K562 (cell line): ENCODE measurements at regions not wholly inside any gene's neighbourhood (a gene's known extent, or its start where the extent isn't known, plus 50 kb on each side); places are given as distances from the start of the nearest gene placed in this dataset.
A peak's percentile ranks its signal among the peaks of the same experiment; 100 is the strongest.

Experiments
- ATAC-seq: fragments of 200-7000 bp; cut with Tn5 transposase; 3 replicates; pipeline ENCODE4 v1.9.1; 2020; ENCODE audit warnings: moderate library complexity
- BruUV-seq: library from RNA; stranded (reverse); fragments of 400-500 nt; replicated peaks from 2 replicates; lab custom pipeline; 2021; lab: Mats Ljungman, UMichigan
- CTCF ChIA-PET: fragments of 300-600 bp; formaldehyde crosslinking; extraction: SDS; loops from one replicate; lab custom pipeline; 2021; ENCODE audit warnings: low intra/inter-chr PET ratio; lab: Yijun Ruan, JAX
- POLR2A ChIA-PET: fragments of 300-600, 350-650 bp; sonication (Branson Sonifier 250); formaldehyde crosslinking; extraction: SDS; loops from one replicate; lab custom pipeline; 2021; ENCODE audit warnings: antibody characterized with exemption, inconsistent platforms; lab: Yijun Ruan, JAX
- DNase-seq, 4 experiments: peaks; one replicate each; pipeline versions ENCODE4 v3.0.0 to v3.0.0-alpha.2; 2011 to 2018; ENCODE audit warnings: low spot score in 3 of 4, mixed read lengths in 3 of 4; ENCODE audit errors: extremely low read depth in 1 of 4
- FAIRE-seq: peaks from 2 replicates; lab custom pipeline; 2011; peaks lifted over from hg19 to GRCh38; lab: Jason Lieb, UNC
- H2AFZ ChIP-seq: 2 replicates; pipeline ENCODE4 v1.6.0; 2011; ENCODE audit warnings: low read depth, low read length, control low read depth, inconsistent platforms
- H3K27ac ChIP-seq: fragments of 200-600 bp; 3 replicates; pipeline ENCODE4 v1.8.0; 2011; ENCODE audit warnings: low read depth, mild to moderate bottlenecking, control low read depth, inconsistent platforms, low read length, moderate library complexity, mixed read lengths; ENCODE audit errors: extremely low read depth
- H3K27me3 ChIP-seq, 2 experiments: fragments of 300-600 bp in 1 of 2; 2 replicates in 1 of 2; 3 replicates in 1 of 2; pipeline versions ENCODE4 v1.6.0 to v1.8.0; 2011; ENCODE audit warnings: inconsistent platforms in 2 of 2, low read length in 2 of 2, mild to moderate bottlenecking in 1 of 2, mixed read lengths in 1 of 2, moderate library complexity in 1 of 2; ENCODE audit not compliant: control insufficient read depth in 2 of 2, insufficient read depth in 2 of 2
- H3K36me3 ChIP-seq: fragments of 300-600 bp; 3 replicates; pipeline ENCODE4 v1.8.0; 2011; ENCODE audit warnings: mild to moderate bottlenecking, low read length, inconsistent platforms; ENCODE audit not compliant: control insufficient read depth, insufficient read depth
- H3K4me1 ChIP-seq, 2 experiments: fragments of 200-600 bp in 1 of 2; replicated peaks in 1 of 2; 2 replicates in 1 of 2; 3 replicates in 1 of 2; pipeline versions ENCODE4 v1.5.1 to v1.8.0; 2011; ENCODE audit warnings: inconsistent platforms in 2 of 2, low read length in 2 of 2, mild to moderate bottlenecking in 1 of 2, mixed read lengths in 1 of 2, moderate library complexity in 1 of 2; ENCODE audit not compliant: control insufficient read depth in 2 of 2, insufficient read depth in 2 of 2
- H3K4me2 ChIP-seq: 2 replicates; pipeline ENCODE4 v1.6.1; 2011; ENCODE audit warnings: low read length, control low read depth, inconsistent platforms, mixed read lengths; ENCODE audit not compliant: insufficient read depth
- H3K4me3 ChIP-seq: fragments of 200-600 bp; sonication (generic), shearing (Covaris generic); 2 replicates; pipeline ENCODE4 v1.5.1; 2016; ENCODE audit warnings: control low read depth, inconsistent platforms
- H3K79me2 ChIP-seq: fragments of 200-600 bp; 3 replicates; pipeline ENCODE4 v1.8.0; 2011; ENCODE audit warnings: low read length, inconsistent platforms; ENCODE audit not compliant: control insufficient read depth, insufficient read depth
- H3K9ac ChIP-seq, 2 experiments: 2 replicates each; pipeline versions ENCODE4 v1.6.0 to v1.6.1; 2011; ENCODE audit warnings: low read depth in 2 of 2, low read length in 2 of 2, control low read depth in 1 of 2, inconsistent platforms in 1 of 2, mild to moderate bottlenecking in 1 of 2, mixed read lengths in 1 of 2; ENCODE audit not compliant: insufficient read depth in 1 of 2
- H3K9me1 ChIP-seq: one replicate; pipeline ENCODE4 v1.6.0; 2011; ENCODE audit warnings: inconsistent platforms, mild to moderate bottlenecking, low read length, moderate library complexity; ENCODE audit not compliant: control insufficient read depth, insufficient read depth
- H3K9me3 ChIP-seq: replicated peaks from 2 replicates; pipeline ENCODE4 v1.5.1; 2011; ENCODE audit warnings: low read depth, low read length, inconsistent platforms; ENCODE audit not compliant: control insufficient read depth, insufficient read depth
- H4K20me1 ChIP-seq: replicated peaks from 2 replicates; pipeline ENCODE4 v1.6.1; 2011; ENCODE audit warnings: low read length, inconsistent platforms, mixed read lengths; ENCODE audit not compliant: control insufficient read depth, insufficient read depth
- CREB1 ChIP-seq, 2 experiments: sonication (generic) in 1 of 2; formaldehyde crosslinking in 1 of 2; IDR thresholded peaks; 2 replicates each; pipeline versions ENCODE4 v1.6.1 to v1.8.0; 2012 to 2022; ENCODE audit warnings: inconsistent platforms in 1 of 2, mild to moderate bottlenecking in 1 of 2, missing genetic modification reagents in 1 of 2, moderate library complexity in 1 of 2
- CREM ChIP-seq: IDR thresholded peaks from 2 replicates; pipeline ENCODE4 v1.6.1; 2014; ENCODE audit warnings: antibody characterized with exemption, low read depth
- HDAC1 ChIP-seq, 2 experiments: fragments of 450-650 bp; IDR thresholded peaks; 2 replicates each; pipeline ENCODE4 v1.6.1; 2016 to 2017; ENCODE audit warnings: inconsistent platforms in 1 of 2, mild to moderate bottlenecking in 1 of 2, moderate library complexity in 1 of 2
- HMGN3 ChIP-seq: IDR thresholded peaks from 2 replicates; pipeline ENCODE4 v1.6.1; 2011; ENCODE audit warnings: borderline replicate concordance, low read depth, mild to moderate bottlenecking, mixed read lengths, low read length; ENCODE audit not compliant: insufficient read length; ENCODE audit errors: extremely low read depth
- HOMEZ ChIP-seq: fragments of 250-450 bp; sonication (Bioruptor Pico); IDR thresholded peaks from 2 replicates; pipeline ENCODE4 v1.4.0; 2020; ENCODE audit warnings: mild to moderate bottlenecking, moderate library complexity
- KAT2B ChIP-seq: IDR thresholded peaks from one replicate; pipeline ENCODE4 v1.6.1; 2012; ENCODE audit warnings: low read depth, mild to moderate bottlenecking, control low read depth, inconsistent platforms, low read length, moderate library complexity
- MLX ChIP-seq, 2 experiments: fragments of 450-650 bp in 1 of 2; sonication (generic) in 1 of 2; formaldehyde crosslinking; conservative IDR thresholded peaks; 2 replicates each; pipeline versions ENCODE4 v1.4.0 to v1.8.1; 2020 to 2022; ENCODE audit warnings: mild to moderate bottlenecking in 1 of 2, missing genetic modification reagents in 1 of 2
- NR2C1 ChIP-seq, 2 experiments: fragments of 450-650 bp; IDR thresholded peaks; 2 replicates each; pipeline ENCODE4 v1.6.1; 2017; ENCODE audit warnings: mild to moderate bottlenecking in 2 of 2, antibody characterized with exemption in 1 of 2, inconsistent platforms in 1 of 2, missing compliant biosample characterization in 1 of 2, missing genetic modification characterization in 1 of 2
- NR4A1 ChIP-seq, 2 experiments: fragments of 250-450 bp in 1 of 2; fragments of 450-650 bp in 1 of 2; sonication (Bioruptor Pico) in 1 of 2; IDR thresholded peaks; 2 replicates each; pipeline versions ENCODE4 v1.4.0 to v1.6.1; 2016 to 2020; ENCODE audit warnings: mild to moderate bottlenecking in 2 of 2, missing compliant biosample characterization in 1 of 2, missing genetic modification characterization in 1 of 2, moderate library complexity in 1 of 2
- SMC3 ChIP-seq: conservative IDR thresholded peaks from 2 replicates; pipeline ENCODE4 v1.6.1; 2011; ENCODE audit warnings: low read depth, low read length, improper control_type of control experiment; ENCODE audit not compliant: insufficient read depth
- TAF9B ChIP-seq: fragments of 450-650 bp; IDR thresholded peaks from 2 replicates; pipeline ENCODE4 v1.6.1; 2018; ENCODE audit warnings: mild to moderate bottlenecking; ENCODE audit not compliant: partially characterized antibody
- THRAP3 ChIP-seq: fragments of 450-650 bp; IDR thresholded peaks from 2 replicates; pipeline ENCODE4 v1.6.1; 2016; ENCODE audit warnings: mild to moderate bottlenecking, inconsistent platforms, borderline replicate concordance
- ZFPM2 ChIP-seq: fragments of 250-450 bp; sonication (Bioruptor Pico); IDR thresholded peaks from 2 replicates; pipeline ENCODE4 v1.5.1; 2022; ENCODE audit warnings: mild to moderate bottlenecking
- ZNF23 ChIP-seq: fragments of 250-450 bp; sonication (Bioruptor Pico); IDR thresholded peaks from 2 replicates; pipeline ENCODE4 v1.4.0; 2020; ENCODE audit warnings: mild to moderate bottlenecking
- ZNF280A ChIP-seq: fragments of 450-650 bp; IDR thresholded peaks from 2 replicates; pipeline ENCODE4 v1.6.1; 2018; ENCODE audit warnings: mild to moderate bottlenecking, low read depth; ENCODE audit not compliant: partially characterized antibody
- ZNF280B ChIP-seq: fragments of 250-450 bp; sonication (Bioruptor Pico); IDR thresholded peaks from 2 replicates; pipeline ENCODE4 v1.5.1; 2021; ENCODE audit warnings: mild to moderate bottlenecking
- in situ Hi-C: fragments of 300-500 bp; cut with MboI; formaldehyde crosslinking; loops from 4 replicates; pipeline ENCODE4 v1.15.0; 2018; ENCODE audit warnings: inconsistent platforms, mixed read lengths
- intact Hi-C: fragments of 100-400 bp; cut with micrococcal nuclease; formaldehyde crosslinking; loops from 2 replicates; pipeline ENCODE4 v1.14.2; 2022

GRCh38 chr2:187687585-187687984, 133.3 kb upstream of the TFPI start (continued):
- TF ChIP-seq MLX (CRISPR knock-in tag; conservative IDR thresholded peaks at IDR 0.05) (no peak), HOMEZ (CRISPR knock-in tag) (no peak), CREB1 (IDR thresholded peaks at IDR 0.05) (no peak), CREB1 (CRISPR knock-in tag; IDR thresholded peaks at IDR 0.05) (no peak), NR2C1 (IDR thresholded peaks at IDR 0.05) (peak; percentile 81), NR2C1 (tag; IDR thresholded peaks at IDR 0.05) (peak; percentile 57), CREM (no peak), HMGN3 (no peak)

- no peaks in the 10 kb centered on the region for H3K36me3 ChIP-seq
- DNase-seq (no peak), FAIRE-seq (no peak)
- no peaks in the 10 kb centered on the region for H3K9me1 ChIP-seq
- in situ Hi-C loops: no loop called here
- H3K9ac ChIP-seq: no peak overlapping the region
- ChIA-PET POLR2A (no interaction called here), CTCF (no interaction called here)
- H4K20me1 ChIP-seq: no peaks in the 10 kb centered on the region
- no peaks in the 10 kb centered on the region for H3K4me1 ChIP-seq
- BruUV-seq: no TSS peak
- no peak overlapping the region for H3K27ac ChIP-seq
- no peak overlapping the region for H2AFZ ChIP-seq
- no peak overlapping the region for H3K4me3 ChIP-seq
- no peak overlapping the region for H3K4me2 ChIP-seq
- no peaks in the 10 kb centered on the region for H3K79me2 ChIP-seq
- no peak for TF ChIP-seq SMC3
- no peak for TF ChIP-seq ZFPM2
- no peak for TF ChIP-seq THRAP3
- TF ChIP-seq KAT2B: no peak
- TF ChIP-seq HDAC1 (IDR thresholded peaks at IDR 0.05): no peak
- TF ChIP-seq ZNF280B (CRISPR knock-in tag): no peak
- TF ChIP-seq ZNF23 (CRISPR knock-in tag): no peak
- TF ChIP-seq ZNF280A: no peak
- TF ChIP-seq NR4A1 (CRISPR knock-in tag; IDR thresholded peaks at IDR 0.05): no peak
- TF ChIP-seq NR4A1 (tag; IDR thresholded peaks at IDR 0.05): no peak
- TF ChIP-seq TAF9B: no peak
- TF ChIP-seq, all 486 proteins: peak for 0
- Histone ChIP-seq H3K9me3 (no peaks in the 10 kb centered on the region), H3K27me3 (no peaks in the 10 kb centered on the region)
- intact Hi-C loops: no loop called here
- ATAC-seq: no peak
These were observed 135.1 kb upstream of the TFPI start for GRCh38 chr2:187689372-187689771.
